ENCODE measurements at regions not wholly inside any gene's neighbourhood (a gene's known extent, or its start where the extent isn't known, plus 50 kb on each side); places are given as distances from the start of the nearest gene placed in this dataset.

- in situ Hi-C loops (cut with HindIII; ENCODE audit: low pct_ligation_motif_present, low pct_unique_long_range_greater_than_20kb, low sequenced_read_pairs) = no loop called here
- DNase-seq = no peak
Measured at GRCh38 chr14:50011242-50011641, 105.1 kb downstream of the VCPKMT start.

DNA sequence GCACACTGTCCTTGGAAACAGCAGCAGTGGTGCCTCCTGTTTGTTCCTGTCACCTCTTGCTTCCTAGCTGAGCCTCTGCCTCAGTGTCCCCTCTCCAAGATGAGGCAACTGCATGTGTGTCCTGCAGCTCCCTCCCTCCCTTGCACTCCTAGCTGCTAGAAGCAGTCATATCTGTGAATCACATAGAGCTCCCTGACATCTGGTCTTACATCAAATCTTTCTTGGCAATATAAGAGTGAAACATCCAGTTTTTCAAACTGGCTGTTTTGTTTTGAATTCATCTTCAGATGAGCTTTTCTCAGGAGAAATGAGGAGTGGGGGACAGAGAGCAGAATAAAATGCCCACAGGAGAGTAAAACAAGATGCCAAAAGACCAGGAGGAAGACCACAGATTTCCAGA, 103.7 kb downstream of the VCPKMT start:
- no peak for DNase-seq
- in situ Hi-C loops (cut with HindIII; ENCODE audit: low pct_ligation_motif_present, low pct_unique_long_range_greater_than_20kb, low sequenced_read_pairs) = no loop called here

GRCh38 chr14:50013198-50013918, 103.0 kb downstream of the VCPKMT start:
- DNase-seq = no peak
- in situ Hi-C loops (cut with HindIII; ENCODE audit: low pct_ligation_motif_present, low pct_unique_long_range_greater_than_20kb, low sequenced_read_pairs) = no loop called here

GRCh38 chr14:50013934-50014333, 102.4 kb downstream of the VCPKMT start:
- in situ Hi-C loops (cut with HindIII; ENCODE audit: low pct_ligation_motif_present, low pct_unique_long_range_greater_than_20kb, low sequenced_read_pairs) = no loop called here

DNA sequence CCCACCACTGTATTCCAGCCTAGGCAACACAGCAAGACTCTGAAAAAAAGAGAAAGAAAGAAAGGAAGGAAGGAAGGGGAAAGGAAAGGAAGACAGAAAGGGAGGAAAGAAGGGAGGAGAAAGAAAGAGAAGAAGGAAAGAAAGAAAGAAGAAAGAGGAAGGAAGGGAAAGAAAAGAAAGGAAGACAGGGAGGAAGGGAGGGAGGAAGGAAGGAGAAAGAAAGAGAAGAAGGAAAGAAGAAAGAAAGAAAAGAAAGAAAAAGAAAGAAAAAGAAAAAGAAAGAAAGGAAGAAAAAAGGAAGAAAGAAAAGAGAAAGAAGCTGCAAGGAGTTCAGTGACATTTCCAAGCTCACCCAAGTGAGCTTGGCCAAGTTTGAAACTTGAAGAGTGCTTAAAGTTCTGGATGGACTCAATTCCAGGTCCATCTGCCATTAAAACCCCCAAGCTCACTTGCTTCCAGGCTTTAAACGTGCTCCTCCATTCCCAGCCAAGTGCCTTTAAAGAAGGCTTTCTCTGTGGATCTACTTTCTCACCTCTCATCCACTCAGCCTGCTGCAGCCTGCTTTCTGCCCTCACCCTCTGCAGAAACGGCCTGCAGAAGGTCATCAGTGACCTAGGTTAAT, 101.5 kb downstream of the VCPKMT start:
- in situ Hi-C loops (cut with HindIII; ENCODE audit: low pct_ligation_motif_present, low pct_unique_long_range_greater_than_20kb, low sequenced_read_pairs) = no loop called here
- no peak for DNase-seq

More at GRCh38 chr14:50013934-50014333, 102.4 kb downstream of the VCPKMT start:
- no peak for DNase-seq

DNA sequence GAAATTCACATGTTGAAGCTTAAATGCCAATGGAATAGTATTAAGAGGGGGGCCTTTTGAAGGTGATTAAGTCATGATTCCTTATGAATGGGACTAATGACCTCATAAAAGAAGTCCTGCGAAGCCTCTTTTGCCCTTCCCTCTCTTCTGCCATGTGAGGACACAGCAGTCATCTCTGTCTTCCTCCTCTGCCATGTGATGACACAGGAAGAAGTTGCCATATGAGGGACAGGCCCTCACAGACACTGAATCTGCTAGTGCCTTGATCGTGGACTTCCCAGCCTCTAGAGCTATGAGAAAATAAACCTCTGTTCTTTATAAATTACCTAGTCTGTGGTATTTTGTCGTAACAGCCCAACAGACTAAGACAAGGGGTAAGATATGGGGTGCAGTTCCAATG, 100.7 kb downstream of the VCPKMT start:
- in situ Hi-C loops (cut with HindIII; ENCODE audit: low pct_ligation_motif_present, low pct_unique_long_range_greater_than_20kb, low sequenced_read_pairs) = no loop called here

DNA sequence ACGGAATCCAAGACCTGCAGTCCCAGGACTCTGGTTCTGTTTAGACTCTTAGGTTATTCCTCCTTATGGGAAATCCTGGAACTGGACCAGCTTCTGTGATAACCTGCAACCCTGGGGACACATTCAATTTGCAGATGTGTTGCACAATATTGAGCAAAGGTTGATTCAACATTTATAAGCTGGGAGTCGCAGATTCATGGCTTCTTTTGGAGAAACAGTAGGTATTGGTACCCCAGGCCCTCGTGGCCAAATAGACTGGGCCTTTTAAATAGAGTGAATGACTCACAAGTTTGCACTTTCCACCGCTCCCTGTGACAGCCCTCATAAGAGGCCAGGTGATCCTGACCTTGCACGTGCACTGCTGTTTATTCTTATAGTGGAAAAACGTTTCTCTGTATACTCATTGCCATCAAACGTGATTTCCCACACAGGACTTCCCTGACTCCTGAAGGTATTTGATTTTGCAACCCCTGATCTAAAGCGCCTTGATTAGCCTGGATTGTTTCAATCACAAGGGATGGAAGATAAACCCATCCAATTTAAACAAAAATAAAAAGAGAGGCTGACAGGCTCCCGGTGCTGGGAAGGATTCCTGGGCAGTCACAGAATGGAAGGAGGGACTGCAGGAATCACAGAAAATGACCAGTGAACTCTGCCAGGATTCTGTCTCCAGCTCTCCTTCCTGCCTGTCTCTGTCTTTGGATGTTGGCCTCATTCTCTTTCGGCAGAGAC, 98.0 kb downstream of the VCPKMT start:
- no peak for DNase-seq

More for the DNA sequence above, 100.7 kb downstream of the VCPKMT start:
- DNase-seq = no peak

GRCh38 chr14:50018933-50019210, 97.5 kb downstream of the VCPKMT start:
- DNase-seq = no peak
- in situ Hi-C loops (cut with HindIII; ENCODE audit: low pct_ligation_motif_present, low pct_unique_long_range_greater_than_20kb, low sequenced_read_pairs) = no loop called here

More for the DNA sequence above, 98.0 kb downstream of the VCPKMT start:
- in situ Hi-C loops (cut with HindIII; ENCODE audit: low pct_ligation_motif_present, low pct_unique_long_range_greater_than_20kb, low sequenced_read_pairs) = no loop called here

GRCh38 chr14:50020184-50020583, 96.2 kb downstream of the VCPKMT start:
- in situ Hi-C loops (cut with HindIII; ENCODE audit: low pct_ligation_motif_present, low pct_unique_long_range_greater_than_20kb, low sequenced_read_pairs) = no loop called here
- no peak for DNase-seq

- in situ Hi-C loops (cut with HindIII; ENCODE audit: low pct_ligation_motif_present, low pct_unique_long_range_greater_than_20kb, low sequenced_read_pairs) = no loop called here
- no peak for DNase-seq
Measured at GRCh38 chr14:50020799-50021198, 95.6 kb downstream of the VCPKMT start.

DNA sequence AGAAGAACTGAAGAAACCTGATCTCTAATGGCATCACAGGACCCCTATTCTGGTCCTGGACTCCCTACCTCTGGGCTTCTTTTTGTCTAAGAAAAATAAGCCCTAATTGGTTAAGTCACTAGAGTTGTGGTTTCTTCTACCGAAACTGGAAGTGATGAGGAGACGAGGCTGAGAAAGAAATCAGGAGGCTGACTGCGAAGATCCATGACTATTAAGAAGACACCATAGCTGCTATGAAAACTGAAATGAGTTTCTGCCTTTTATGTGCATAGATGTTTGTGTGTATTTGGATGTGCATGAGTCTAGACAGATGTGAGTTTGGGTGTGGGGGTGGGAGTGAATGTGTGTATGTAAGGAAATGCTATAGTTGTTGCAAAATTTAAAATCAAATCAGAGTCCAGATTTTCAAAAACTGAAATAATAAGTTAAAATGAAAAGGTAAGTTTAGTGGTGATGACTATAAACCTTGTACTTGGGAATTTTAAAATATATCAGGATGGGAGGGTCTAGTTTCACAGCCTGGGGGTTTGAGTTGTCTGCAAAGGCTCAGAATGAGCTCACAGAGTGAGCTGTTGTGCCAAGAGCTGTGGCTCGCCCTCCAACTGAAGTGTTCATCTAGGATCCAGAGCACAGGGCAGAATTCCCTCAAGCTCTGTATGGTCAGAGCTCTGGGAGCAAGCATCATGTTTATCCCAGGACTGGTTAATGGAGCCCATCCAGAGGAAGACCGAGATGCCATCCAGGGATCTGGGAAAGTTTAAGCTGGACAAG, 94.9 kb downstream of the VCPKMT start:
- in situ Hi-C loops (cut with HindIII; ENCODE audit: low pct_ligation_motif_present, low pct_unique_long_range_greater_than_20kb, low sequenced_read_pairs) = no loop called here
- no peak for DNase-seq

GRCh38 chr14:50022661-50023060, 93.7 kb downstream of the VCPKMT start:
- DNase-seq = no peak
- in situ Hi-C loops (cut with HindIII; ENCODE audit: low pct_ligation_motif_present, low pct_unique_long_range_greater_than_20kb, low sequenced_read_pairs) = no loop called here

DNA sequence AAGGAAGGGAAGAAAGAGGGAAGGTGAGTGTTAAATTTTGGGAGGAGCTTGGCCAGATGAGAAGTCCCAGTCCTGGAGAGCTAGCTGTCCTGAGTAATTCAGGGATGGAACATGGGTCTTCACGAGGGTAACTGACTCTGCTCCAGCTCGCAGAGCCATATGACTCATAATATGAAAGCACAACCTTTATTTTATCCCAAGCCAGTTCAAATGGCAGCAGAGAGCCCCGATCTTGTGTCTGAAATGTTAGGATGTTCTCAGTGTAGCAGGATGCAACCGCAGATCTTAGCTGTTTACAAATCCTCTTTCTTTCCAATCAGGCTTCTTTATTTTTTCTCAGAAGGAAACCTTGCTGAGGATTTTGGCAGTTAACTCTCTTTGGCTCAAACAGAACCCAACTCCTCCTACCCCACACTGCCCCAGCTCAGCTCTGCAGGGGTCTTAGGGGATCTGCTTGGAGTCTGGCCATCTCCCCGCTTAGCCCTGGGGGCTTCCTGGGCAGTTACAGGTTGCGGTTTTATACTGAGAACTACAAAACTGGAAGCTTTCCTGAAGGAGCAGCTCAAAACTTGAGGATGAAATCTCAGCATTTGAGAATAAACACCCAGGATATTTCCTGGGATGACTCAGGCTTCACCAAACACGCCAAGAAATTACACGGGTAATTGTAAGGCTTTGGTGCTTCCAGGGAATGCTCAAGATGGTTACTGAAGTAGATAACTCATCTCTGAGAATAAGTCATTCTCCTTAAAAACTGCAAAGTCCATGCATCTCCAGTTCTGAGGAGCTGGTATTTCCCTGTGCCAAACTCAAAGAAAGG, 92.5 kb downstream of the VCPKMT start:
- peak; percentile 68 for DNase-seq

GRCh38 chr14:50025073-50025472, 91.3 kb downstream of the VCPKMT start:
- in situ Hi-C loops (cut with HindIII; ENCODE audit: low pct_ligation_motif_present, low pct_unique_long_range_greater_than_20kb, low sequenced_read_pairs) = no loop called here

More for the DNA sequence above, 92.5 kb downstream of the VCPKMT start:
- in situ Hi-C loops (cut with HindIII; ENCODE audit: low pct_ligation_motif_present, low pct_unique_long_range_greater_than_20kb, low sequenced_read_pairs) = no loop called here

GRCh38 chr14:50025776-50026175, 90.6 kb downstream of the VCPKMT start:
- DNase-seq = no peak

More at GRCh38 chr14:50025073-50025472, 91.3 kb downstream of the VCPKMT start:
- no peak for DNase-seq

GRCh38 chr14:50026396-50026795, 90.0 kb downstream of the VCPKMT start:
- no peak for DNase-seq
- in situ Hi-C loops (cut with HindIII; ENCODE audit: low pct_ligation_motif_present, low pct_unique_long_range_greater_than_20kb, low sequenced_read_pairs) = no loop called here

More at GRCh38 chr14:50025776-50026175, 90.6 kb downstream of the VCPKMT start:
- in situ Hi-C loops (cut with HindIII; ENCODE audit: low pct_ligation_motif_present, low pct_unique_long_range_greater_than_20kb, low sequenced_read_pairs) = no loop called here

DNA sequence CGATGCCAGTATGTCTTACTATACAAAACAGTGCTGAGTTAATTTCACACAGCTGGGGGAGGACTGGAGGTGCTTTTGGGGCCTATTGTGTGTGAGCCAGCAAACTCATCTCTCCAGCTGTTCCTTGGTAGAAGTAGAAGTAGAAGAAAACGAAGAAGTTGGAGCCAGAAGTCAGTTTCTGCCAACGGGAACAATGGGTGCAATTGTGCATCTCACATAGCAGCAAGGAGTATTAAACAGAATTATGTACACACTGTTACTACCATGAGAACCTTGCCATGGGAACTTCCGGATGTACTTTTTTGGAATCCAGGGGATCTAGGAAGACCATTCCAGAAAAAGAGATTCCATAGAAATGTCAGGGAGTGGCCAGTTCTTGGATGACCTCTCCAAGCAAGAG, 88.6 kb downstream of the VCPKMT start:
- DNase-seq = no peak
- in situ Hi-C loops (cut with HindIII; ENCODE audit: low pct_ligation_motif_present, low pct_unique_long_range_greater_than_20kb, low sequenced_read_pairs) = no loop called here

DNA sequence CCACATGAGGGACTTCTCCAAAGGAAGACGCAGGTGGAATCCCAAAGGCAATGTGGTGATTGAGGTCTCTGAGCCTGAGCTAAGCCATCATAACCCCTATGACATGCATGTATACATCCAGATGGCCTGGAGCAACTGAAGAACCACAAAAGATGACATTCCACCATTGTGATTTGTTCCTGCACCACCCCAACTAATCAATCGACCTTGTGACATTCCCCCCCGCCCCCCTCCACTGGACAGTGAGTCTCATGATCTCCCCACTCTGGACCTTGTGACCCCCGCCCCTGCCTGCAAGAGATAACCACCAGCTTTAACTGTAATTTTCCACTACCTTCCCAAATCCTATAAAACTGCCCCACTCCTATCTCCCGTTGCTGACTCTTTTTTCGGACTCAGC, 87.9 kb downstream of the VCPKMT start:
- in situ Hi-C loops (cut with HindIII; ENCODE audit: low pct_ligation_motif_present, low pct_unique_long_range_greater_than_20kb, low sequenced_read_pairs) = no loop called here
- no peak for DNase-seq
